ENCODE measurements at regions not wholly inside any gene's neighbourhood (a gene's known extent, or its start where the extent isn't known, plus 50 kb on each side); places are given as distances from the start of the nearest gene placed in this dataset.

DNA sequence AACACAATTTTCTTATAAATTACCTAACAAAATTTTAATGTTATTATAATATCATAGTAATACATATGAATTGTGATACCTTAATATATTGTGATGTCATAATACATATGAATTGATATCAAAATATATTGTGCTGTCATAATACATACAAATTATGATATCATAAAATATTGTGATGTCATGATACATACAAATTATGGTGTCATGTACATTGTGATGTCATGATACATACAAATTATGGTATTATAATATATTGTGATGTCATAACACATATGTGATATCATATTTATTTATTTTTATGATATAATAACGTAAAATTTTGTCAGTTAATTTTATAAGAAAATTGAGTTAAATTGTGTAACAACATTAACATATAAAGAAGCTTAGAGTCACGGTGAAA lies 1927.2 kb downstream of the TP53TG3F start:
- TF ChIP-seq YY1 (IDR thresholded peaks at IDR 0.05; ENCODE audit: insufficient read depth, insufficient read length), result no peak
- no peak for TF ChIP-seq ZNF274 (IDR thresholded peaks at IDR 0.05; ENCODE audit: low read depth, low read length)
- no peak for TF ChIP-seq SUZ12 (IDR thresholded peaks at IDR 0.05; ENCODE audit: extremely low read depth, insufficient read depth, insufficient read length)

All from NT2/D1 (cell line).